ENCODE measurements at regions not wholly inside any gene's neighbourhood (a gene's known extent, or its start where the extent isn't known, plus 50 kb on each side); places are given as distances from the start of the nearest gene placed in this dataset.

DNA sequence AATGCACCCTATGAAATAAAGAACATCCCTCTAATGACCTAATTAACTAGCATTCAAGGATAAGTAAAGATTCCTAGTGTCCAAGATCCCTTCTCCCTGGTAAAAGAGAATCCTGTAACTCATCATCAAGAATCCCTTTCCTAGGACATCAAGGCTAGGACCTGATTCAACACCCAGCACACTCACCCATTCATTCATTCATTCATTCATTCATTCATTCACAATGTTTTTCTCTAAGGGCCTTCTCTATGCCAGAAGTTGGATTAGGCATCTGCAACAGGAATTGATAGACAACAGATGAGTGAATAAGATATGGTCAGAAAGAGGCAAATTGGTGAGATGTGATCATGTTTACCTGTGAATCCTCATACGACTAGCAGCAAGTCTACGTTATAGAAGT is 126.8 kb downstream of the OSR1 start:
- no peak overlapping the region for H3K27ac Mint-ChIP-seq (ENCODE audit: unreplicated experiment)
- H3K4me3 Mint-ChIP-seq (ENCODE audit: unreplicated experiment): no peak overlapping the region
- DNase-seq (ENCODE audit: low spot score): no peak
- TF ChIP-seq, protein P1, sequence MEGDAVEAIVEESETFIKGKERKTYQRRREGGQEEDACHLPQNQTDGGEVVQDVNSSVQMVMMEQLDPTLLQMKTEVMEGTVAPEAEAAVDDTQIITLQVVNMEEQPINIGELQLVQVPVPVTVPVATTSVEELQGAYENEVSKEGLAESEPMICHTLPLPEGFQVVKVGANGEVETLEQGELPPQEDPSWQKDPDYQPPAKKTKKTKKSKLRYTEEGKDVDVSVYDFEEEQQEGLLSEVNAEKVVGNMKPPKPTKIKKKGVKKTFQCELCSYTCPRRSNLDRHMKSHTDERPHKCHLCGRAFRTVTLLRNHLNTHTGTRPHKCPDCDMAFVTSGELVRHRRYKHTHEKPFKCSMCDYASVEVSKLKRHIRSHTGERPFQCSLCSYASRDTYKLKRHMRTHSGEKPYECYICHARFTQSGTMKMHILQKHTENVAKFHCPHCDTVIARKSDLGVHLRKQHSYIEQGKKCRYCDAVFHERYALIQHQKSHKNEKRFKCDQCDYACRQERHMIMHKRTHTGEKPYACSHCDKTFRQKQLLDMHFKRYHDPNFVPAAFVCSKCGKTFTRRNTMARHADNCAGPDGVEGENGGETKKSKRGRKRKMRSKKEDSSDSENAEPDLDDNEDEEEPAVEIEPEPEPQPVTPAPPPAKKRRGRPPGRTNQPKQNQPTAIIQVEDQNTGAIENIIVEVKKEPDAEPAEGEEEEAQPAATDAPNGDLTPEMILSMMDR (IDR thresholded peaks at IDR 0.05; ENCODE audit: unreplicated experiment): no peak
- H3K36me3 Mint-ChIP-seq (ENCODE audit: low read depth, unreplicated experiment): no peaks in the 10 kb centered on the region
- no peaks in the 10 kb centered on the region for H3K4me1 Mint-ChIP-seq (ENCODE audit: unreplicated experiment)
- H3K27me3 Mint-ChIP-seq (ENCODE audit: unreplicated experiment): no peaks in the 10 kb centered on the region
- H3K9me3 Mint-ChIP-seq (ENCODE audit: unreplicated experiment): no peaks in the 10 kb centered on the region

DNA sequence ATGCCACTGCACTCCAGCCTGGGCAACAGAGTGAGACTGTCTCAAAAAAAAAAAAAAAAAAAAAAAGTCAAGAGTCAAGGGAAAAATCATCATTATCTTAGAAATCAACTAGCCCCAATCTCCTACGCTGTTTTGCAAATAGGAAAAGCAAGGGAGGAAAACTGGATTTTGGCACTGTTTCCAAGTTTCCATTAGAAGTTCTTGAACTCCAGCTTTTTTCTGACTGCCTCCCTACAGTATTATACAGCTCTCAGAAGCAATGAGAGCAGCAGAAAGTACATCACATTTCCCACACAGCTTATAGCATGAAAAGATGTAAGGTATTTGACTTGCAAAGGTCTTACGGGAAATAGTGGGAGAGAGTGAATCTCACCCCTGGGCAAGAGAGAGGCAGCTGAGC is 127.8 kb downstream of the OSR1 start:
- H3K4me1 Mint-ChIP-seq (ENCODE audit: unreplicated experiment): no peaks in the 10 kb centered on the region
- H3K4me3 Mint-ChIP-seq (ENCODE audit: unreplicated experiment): no peak overlapping the region
- no peak overlapping the region for H3K27ac Mint-ChIP-seq (ENCODE audit: unreplicated experiment)
- H3K9me3 Mint-ChIP-seq (ENCODE audit: unreplicated experiment): no peaks in the 10 kb centered on the region
- TF ChIP-seq, protein P1 (IDR thresholded peaks at IDR 0.05; ENCODE audit: unreplicated experiment): no peak
- no peak for DNase-seq (ENCODE audit: low spot score)
- no peaks in the 10 kb centered on the region for H3K36me3 Mint-ChIP-seq (ENCODE audit: low read depth, unreplicated experiment)
- H3K27me3 Mint-ChIP-seq (ENCODE audit: unreplicated experiment): no peaks in the 10 kb centered on the region

DNA sequence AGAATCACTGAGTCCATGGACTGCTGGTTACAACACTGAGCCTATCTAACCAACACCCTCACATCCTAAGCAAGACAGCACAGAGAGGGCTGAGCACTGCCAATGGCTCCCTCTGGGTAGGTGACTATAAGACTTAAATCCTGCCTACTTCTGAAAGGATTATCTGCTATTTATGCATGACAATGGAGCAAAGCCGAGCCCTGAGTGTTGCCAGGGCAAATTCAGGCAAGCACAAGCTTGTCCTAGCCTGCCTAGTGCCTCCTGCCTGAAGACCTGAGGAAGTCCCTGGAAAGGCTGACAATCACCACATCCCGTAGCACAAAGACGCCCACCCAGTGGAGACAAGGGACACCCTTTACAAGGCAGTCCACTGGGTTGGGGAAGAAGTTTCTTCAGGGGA is 129.7 kb downstream of the OSR1 start:
- Mint-ChIP-seq H3K4me1 (ENCODE audit: unreplicated experiment) (no peaks in the 10 kb centered on the region), H3K27ac (ENCODE audit: unreplicated experiment) (no peak overlapping the region), H3K4me3 (ENCODE audit: unreplicated experiment) (no peak overlapping the region), H3K27me3 (ENCODE audit: unreplicated experiment) (no peaks in the 10 kb centered on the region), H3K9me3 (ENCODE audit: unreplicated experiment) (no peaks in the 10 kb centered on the region), H3K36me3 (ENCODE audit: low read depth, unreplicated experiment) (no peaks in the 10 kb centered on the region)
- no peak for DNase-seq (ENCODE audit: low spot score)
- TF ChIP-seq, protein P1 (IDR thresholded peaks at IDR 0.05; ENCODE audit: unreplicated experiment): no peak

DNA sequence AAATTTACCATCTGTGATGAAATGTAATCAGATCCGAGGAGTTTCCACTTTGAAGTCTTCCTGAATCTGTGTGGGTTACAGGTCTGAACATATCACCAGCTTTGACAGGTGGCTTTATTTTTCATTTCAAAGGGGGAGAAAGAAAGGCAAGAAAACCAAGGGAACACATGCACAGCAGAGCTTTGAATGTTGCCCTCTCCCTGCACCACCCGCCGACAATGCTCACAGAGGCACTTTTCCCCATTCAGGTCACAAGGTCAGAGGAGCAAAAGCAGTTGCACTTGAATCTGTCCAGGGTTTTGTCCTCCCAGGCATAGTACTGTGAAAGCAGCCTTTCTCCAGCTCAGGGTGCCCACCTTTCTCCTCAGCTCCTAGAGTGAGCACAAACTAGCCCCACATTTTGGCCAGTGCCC is 130.2 kb downstream of the OSR1 start:
- no peak overlapping the region for H3K27ac Mint-ChIP-seq (ENCODE audit: unreplicated experiment)
- no peak for DNase-seq (ENCODE audit: low spot score)
- H3K4me1 Mint-ChIP-seq (ENCODE audit: unreplicated experiment): no peaks in the 10 kb centered on the region
- no peak overlapping the region for H3K4me3 Mint-ChIP-seq (ENCODE audit: unreplicated experiment)
- TF ChIP-seq, protein P1 (IDR thresholded peaks at IDR 0.05; ENCODE audit: unreplicated experiment): no peak
- no peaks in the 10 kb centered on the region for H3K27me3 Mint-ChIP-seq (ENCODE audit: unreplicated experiment)
- H3K36me3 Mint-ChIP-seq (ENCODE audit: low read depth, unreplicated experiment): no peaks in the 10 kb centered on the region
- no peaks in the 10 kb centered on the region for H3K9me3 Mint-ChIP-seq (ENCODE audit: unreplicated experiment)

DNA sequence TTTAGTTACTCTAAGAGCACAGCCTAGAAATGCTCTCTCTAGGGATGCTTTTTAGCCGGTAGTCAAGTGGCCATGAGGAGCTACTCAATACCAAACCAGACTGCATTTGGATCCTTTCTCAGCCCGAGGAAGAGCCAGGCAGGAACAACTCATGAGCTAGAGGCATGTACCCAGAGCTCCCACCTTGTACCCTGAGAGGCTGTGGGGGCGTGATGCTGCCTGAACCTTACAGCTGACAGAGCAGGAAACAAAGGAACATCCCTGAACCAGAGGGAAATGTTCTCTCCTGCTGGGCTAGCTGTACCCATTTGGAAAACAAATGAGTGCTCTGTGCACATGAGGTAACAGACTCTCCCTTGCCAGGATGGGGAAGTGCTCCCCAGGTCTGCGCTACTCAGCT is 131.6 kb downstream of the OSR1 start:
- Mint-ChIP-seq H3K27me3 (ENCODE audit: unreplicated experiment) (no peaks in the 10 kb centered on the region), H3K4me1 (ENCODE audit: unreplicated experiment) (no peaks in the 10 kb centered on the region), H3K36me3 (ENCODE audit: low read depth, unreplicated experiment) (no peaks in the 10 kb centered on the region), H3K4me3 (ENCODE audit: unreplicated experiment) (no peak overlapping the region), H3K9me3 (ENCODE audit: unreplicated experiment) (no peaks in the 10 kb centered on the region), H3K27ac (ENCODE audit: unreplicated experiment) (no peak overlapping the region)
- DNase-seq (ENCODE audit: low spot score): no peak
- TF ChIP-seq, protein P1 (IDR thresholded peaks at IDR 0.05; ENCODE audit: unreplicated experiment): no peak
